ENCODE measurements at regions not wholly inside any gene's neighbourhood (a gene's known extent, or its start where the extent isn't known, plus 50 kb on each side); places are given as distances from the start of the nearest gene placed in this dataset.

GRCh38 chr15:93948726-93949125 is 282.6 kb upstream of the MCTP2 start:
- DNase-seq (ENCODE audit: low read depth in 2 of 2), result no peak
- H3K4me3 ChIP-seq (replicated peaks in 1 of 2; ENCODE audit: low read depth in 2 of 2, low read length in 2 of 2), result no peak overlapping the region
- no peak for TF ChIP-seq CTCF (IDR thresholded peaks at IDR 0.05; ENCODE audit: low read depth, low read length)

- peak in 1 of 2 donors; percentile 10 for DNase-seq (ENCODE audit: low read depth in 2 of 2)
- no peak for TF ChIP-seq CTCF (IDR thresholded peaks at IDR 0.05; ENCODE audit: low read depth, low read length)
- H3K4me3 ChIP-seq (replicated peaks in 1 of 2; ENCODE audit: low read depth in 2 of 2, low read length in 2 of 2), result no peak overlapping the region
Observed at GRCh38 chr15:93943586-93943985, 287.8 kb upstream of the MCTP2 start.

GRCh38 chr15:93942269-93942694 is 289.1 kb upstream of the MCTP2 start:
- TF ChIP-seq CTCF (IDR thresholded peaks at IDR 0.05; ENCODE audit: low read depth, low read length), result no peak
- DNase-seq (ENCODE audit: low read depth in 2 of 2), result peak in 1 of 2 donors; percentile 9
- H3K4me3 ChIP-seq (replicated peaks in 1 of 2; ENCODE audit: low read depth in 2 of 2, low read length in 2 of 2), result no peak overlapping the region

- H3K4me3 ChIP-seq (replicated peaks in 1 of 2; ENCODE audit: low read depth in 2 of 2, low read length in 2 of 2), result no peak overlapping the region
- DNase-seq (ENCODE audit: low read depth in 2 of 2), result no peak
- no peak for TF ChIP-seq CTCF (IDR thresholded peaks at IDR 0.05; ENCODE audit: low read depth, low read length)
Observed at GRCh38 chr15:93941697-93942096, 289.7 kb upstream of the MCTP2 start.

- TF ChIP-seq CTCF (IDR thresholded peaks at IDR 0.05; ENCODE audit: low read depth, low read length), result no peak
- no peak overlapping the region for H3K4me3 ChIP-seq (replicated peaks in 1 of 2; ENCODE audit: low read depth in 2 of 2, low read length in 2 of 2)
- DNase-seq (ENCODE audit: low read depth in 2 of 2), result no peak
Observed at GRCh38 chr15:93940226-93940625, 291.1 kb upstream of the MCTP2 start.

- TF ChIP-seq CTCF (IDR thresholded peaks at IDR 0.05; ENCODE audit: low read depth, low read length), result no peak
- no peak overlapping the region for H3K4me3 ChIP-seq (replicated peaks in 1 of 2; ENCODE audit: low read depth in 2 of 2, low read length in 2 of 2)
- no peak for DNase-seq (ENCODE audit: low read depth in 2 of 2)
Observed at GRCh38 chr15:93932164-93932776, 299.1 kb upstream of the MCTP2 start.

Measured in cardiac fibroblast (primary cell).